Muscle layer of duodenum (tissue), 2 donors: ENCODE measurements at regions not wholly inside any gene's neighbourhood (a gene's known extent, or its start where the extent isn't known, plus 50 kb on each side); places are given as distances from the start of the nearest gene placed in this dataset.

ENCODE experiments used
- H3K27ac ChIP-seq: one replicate; pipeline ENCODE4 v1.7.0; 2013; ENCODE audit warnings: mild to moderate bottlenecking, low read length
- H3K27me3 ChIP-seq: one replicate; pipeline ENCODE4 v1.7.0; 2013; ENCODE audit warnings: low read depth, mild to moderate bottlenecking, control low read depth, low read length
- H3K36me3 ChIP-seq, 2 donors: one replicate each; pipeline ENCODE4 v1.7.0; 2013; ENCODE audit warnings: low read length in 2 of 2, control low read depth in 1 of 2, mild to moderate bottlenecking in 1 of 2; ENCODE audit not compliant: insufficient read depth in 2 of 2, control insufficient read depth in 1 of 2
- H3K4me1 ChIP-seq, 2 donors: one replicate each; pipeline ENCODE4 v1.7.0; 2013; ENCODE audit warnings: low read length in 2 of 2, mild to moderate bottlenecking in 2 of 2, control low read depth in 1 of 2, moderate library complexity in 1 of 2; ENCODE audit not compliant: insufficient read depth in 2 of 2, control insufficient read depth in 1 of 2
- H3K4me3 ChIP-seq, 2 donors: one replicate each; pipeline ENCODE4 v1.7.0; 2013; ENCODE audit warnings: low read length in 2 of 2, low read depth in 1 of 2, mild to moderate bottlenecking in 1 of 2
- H3K9me3 ChIP-seq, 2 donors: one replicate each; pipeline ENCODE4 v1.7.0; 2013; ENCODE audit warnings: low read length in 2 of 2, control low read depth in 1 of 2, mild to moderate bottlenecking in 1 of 2; ENCODE audit not compliant: control insufficient read depth in 1 of 2
- donor health status: healthy.

GRCh38 chr10:1870491-1870890, 133.2 kb upstream of the ADARB2 start:
- H3K4me3 ChIP-seq, result no peak overlapping the region
- no peak overlapping the region for H3K27ac ChIP-seq
- H3K36me3 ChIP-seq, result no peaks in the 10 kb centered on the region
- H3K27me3 ChIP-seq, result no peaks in the 10 kb centered on the region
- no peaks in the 10 kb centered on the region for H3K9me3 ChIP-seq
- no peaks in the 10 kb centered on the region for H3K4me1 ChIP-seq

GRCh38 chr10:1869861-1870260, 132.5 kb upstream of the ADARB2 start:
- Histone ChIP-seq H3K4me3 (no peak overlapping the region), H3K36me3 (no peaks in the 10 kb centered on the region), H3K9me3 (no peaks in the 10 kb centered on the region), H3K27me3 (no peaks in the 10 kb centered on the region), H3K27ac (no peak overlapping the region), H3K4me1 (no peaks in the 10 kb centered on the region)

- H3K36me3 ChIP-seq, result no peaks in the 10 kb centered on the region
- H3K27ac ChIP-seq, result no peak overlapping the region
Measured at GRCh38 chr10:1860351-1860750, 123.0 kb upstream of the ADARB2 start.

GRCh38 chr10:1858547-1858946, 121.2 kb upstream of the ADARB2 start:
- H3K27ac ChIP-seq, result no peak overlapping the region
- no peaks in the 10 kb centered on the region for H3K27me3 ChIP-seq

More at GRCh38 chr10:1860351-1860750, 123.0 kb upstream of the ADARB2 start:
- Histone ChIP-seq H3K4me3 (no peak overlapping the region), H3K27me3 (no peaks in the 10 kb centered on the region), H3K9me3 (no peaks in the 10 kb centered on the region), H3K4me1 (no peaks in the 10 kb centered on the region)

GRCh38 chr10:1858048-1858447, 120.7 kb upstream of the ADARB2 start:
- Histone ChIP-seq H3K9me3 (no peaks in the 10 kb centered on the region), H3K27ac (no peak overlapping the region), H3K36me3 (no peaks in the 10 kb centered on the region), H3K27me3 (no peaks in the 10 kb centered on the region), H3K4me1 (no peaks in the 10 kb centered on the region), H3K4me3 (no peak overlapping the region)

More at GRCh38 chr10:1858547-1858946, 121.2 kb upstream of the ADARB2 start:
- H3K4me1 ChIP-seq, result no peaks in the 10 kb centered on the region
- no peaks in the 10 kb centered on the region for H3K9me3 ChIP-seq
- no peaks in the 10 kb centered on the region for H3K36me3 ChIP-seq
- no peak overlapping the region for H3K4me3 ChIP-seq

GRCh38 chr10:1855911-1856310, 118.6 kb upstream of the ADARB2 start:
- Histone ChIP-seq H3K9me3 (no peaks in the 10 kb centered on the region), H3K27me3 (no peaks in the 10 kb centered on the region), H3K36me3 (no peaks in the 10 kb centered on the region), H3K4me3 (no peak overlapping the region), H3K27ac (no peak overlapping the region), H3K4me1 (no peaks in the 10 kb centered on the region)

- no peaks in the 10 kb centered on the region for H3K36me3 ChIP-seq
- no peak overlapping the region for H3K27ac ChIP-seq
- no peaks in the 10 kb centered on the region for H3K4me1 ChIP-seq
- H3K9me3 ChIP-seq, result no peaks in the 10 kb centered on the region
- no peaks in the 10 kb centered on the region for H3K27me3 ChIP-seq
- no peak overlapping the region for H3K4me3 ChIP-seq
Measured at GRCh38 chr10:1854271-1854670, 116.9 kb upstream of the ADARB2 start.

- no peaks in the 10 kb centered on the region for H3K9me3 ChIP-seq
- H3K27me3 ChIP-seq, result no peaks in the 10 kb centered on the region
- H3K36me3 ChIP-seq, result no peaks in the 10 kb centered on the region
- no peaks in the 10 kb centered on the region for H3K4me1 ChIP-seq
- no peak overlapping the region for H3K27ac ChIP-seq
- no peak overlapping the region for H3K4me3 ChIP-seq
Measured at GRCh38 chr10:1853801-1854200, 116.5 kb upstream of the ADARB2 start.

GRCh38 chr10:1852841-1853240, 115.5 kb upstream of the ADARB2 start:
- H3K4me1 ChIP-seq, result no peaks in the 10 kb centered on the region
- no peak overlapping the region for H3K27ac ChIP-seq
- no peaks in the 10 kb centered on the region for H3K27me3 ChIP-seq
- no peaks in the 10 kb centered on the region for H3K9me3 ChIP-seq
- no peak overlapping the region for H3K4me3 ChIP-seq
- no peaks in the 10 kb centered on the region for H3K36me3 ChIP-seq

- no peaks in the 10 kb centered on the region for H3K9me3 ChIP-seq
- no peaks in the 10 kb centered on the region for H3K36me3 ChIP-seq
- H3K27ac ChIP-seq, result no peak overlapping the region
- H3K27me3 ChIP-seq, result no peaks in the 10 kb centered on the region
- H3K4me1 ChIP-seq, result no peaks in the 10 kb centered on the region
- no peak overlapping the region for H3K4me3 ChIP-seq
Measured at GRCh38 chr10:1851762-1852161, 114.4 kb upstream of the ADARB2 start.

- Histone ChIP-seq H3K36me3 (no peaks in the 10 kb centered on the region), H3K4me3 (no peak overlapping the region), H3K4me1 (no peaks in the 10 kb centered on the region)
Measured at GRCh38 chr10:1850971-1851527, 113.7 kb upstream of the ADARB2 start.

GRCh38 chr10:1847361-1847760, 110.0 kb upstream of the ADARB2 start:
- no peaks in the 10 kb centered on the region for H3K4me1 ChIP-seq
- H3K36me3 ChIP-seq, result no peaks in the 10 kb centered on the region
- no peak overlapping the region for H3K27ac ChIP-seq
- no peaks in the 10 kb centered on the region for H3K9me3 ChIP-seq
- no peak overlapping the region for H3K4me3 ChIP-seq
- no peaks in the 10 kb centered on the region for H3K27me3 ChIP-seq

More at GRCh38 chr10:1850971-1851527, 113.7 kb upstream of the ADARB2 start:
- Histone ChIP-seq H3K27ac (no peak overlapping the region), H3K27me3 (no peaks in the 10 kb centered on the region), H3K9me3 (no peaks in the 10 kb centered on the region)
